HepG2 (cell line): ENCODE measurements at regions not wholly inside any gene's neighbourhood (a gene's known extent, or its start where the extent isn't known, plus 50 kb on each side); places are given as distances from the start of the nearest gene placed in this dataset.

Experiments used
- MAFF ChIP-seq: IDR thresholded peaks from 2 replicates; pipeline ENCODE4 v1.6.1; 2011; ENCODE audit warnings: low read depth, low read length, improper control_type of control experiment
- PHF5A ChIP-seq: IDR thresholded peaks from one replicate; pipeline ENCODE4 v1.6.1; 2018; ENCODE audit warnings: low read depth, missing genetic modification reagents; ENCODE audit not compliant: unreplicated experiment
- SRSF4 ChIP-seq: fragments of 200-400 bp; formaldehyde crosslinking; IDR thresholded peaks from one replicate; pipeline ENCODE4 v1.6.1; 2018; ENCODE audit warnings: mild to moderate bottlenecking, low read depth, low read length, moderate library complexity; ENCODE audit not compliant: poor library complexity, severe bottlenecking
- U2AF2 ChIP-seq: fragments of 200-400 bp; formaldehyde crosslinking; IDR thresholded peaks from 2 replicates; pipeline ENCODE4 v1.6.1; 2017; ENCODE audit warnings: low read depth, mild to moderate bottlenecking, low read length
- ZNF263 ChIP-seq: sonication (generic); formaldehyde crosslinking; IDR thresholded peaks from 2 replicates; pipeline ENCODE4 v1.4.0; 2020; ENCODE audit warnings: missing genetic modification reagents
- TF ChIP-seq, protein P1 (sequence below): sonication (generic); formaldehyde crosslinking; IDR thresholded peaks from 2 replicates; pipeline ENCODE4 v1.4.0; 2020; ENCODE audit warnings: missing genetic modification reagents
- TF ChIP-seq, protein P2 (sequence below): sonication (generic); formaldehyde crosslinking; IDR thresholded peaks from 2 replicates; pipeline ENCODE4 v1.5.0; 2020; ENCODE audit warnings: mild to moderate bottlenecking, missing genetic modification reagents, moderate library complexity

DNA sequence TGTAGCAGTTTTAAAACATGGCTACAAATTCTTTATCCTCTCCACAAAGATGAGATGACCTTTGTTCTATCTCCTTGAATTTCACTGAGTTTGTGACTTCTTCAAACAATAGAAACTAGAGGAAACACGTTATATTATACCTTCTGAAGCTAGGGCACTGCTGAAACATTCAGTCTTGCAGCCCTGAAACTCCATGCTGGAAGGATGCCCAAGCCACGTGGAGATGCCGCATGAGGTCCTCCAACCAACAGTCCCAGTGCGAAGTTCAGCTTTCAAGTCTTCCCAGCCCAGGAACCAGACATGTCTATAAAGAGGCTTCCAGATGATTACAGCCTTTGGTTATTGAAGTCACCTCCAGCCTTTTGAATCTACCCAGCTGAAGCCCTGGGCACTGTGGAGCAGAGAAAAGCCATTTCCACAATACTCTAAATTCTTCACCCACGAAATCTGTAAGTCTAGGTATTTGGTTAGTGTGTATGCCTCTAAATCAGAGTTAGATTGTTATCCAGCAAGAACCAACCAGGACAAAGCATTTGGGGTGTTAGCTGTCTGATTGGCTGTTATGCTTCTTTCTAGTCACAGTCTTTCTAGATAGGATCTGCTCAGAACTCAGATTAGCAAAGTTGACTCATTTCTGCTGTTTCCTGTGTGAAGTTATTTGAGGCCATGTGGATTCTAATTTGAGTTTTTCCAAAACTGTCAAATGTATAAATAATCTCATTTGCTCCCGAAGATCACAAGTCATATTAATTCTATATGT is 186.5 kb upstream of the TMEM72 start:
- TF ChIP-seq ZNF263, result no peak
- TF ChIP-seq MAFF, result no peak
- no peak for TF ChIP-seq SRSF4
- no peak for TF ChIP-seq PHF5A (CRISPR knock-in tag)
- TF ChIP-seq, protein P1, sequence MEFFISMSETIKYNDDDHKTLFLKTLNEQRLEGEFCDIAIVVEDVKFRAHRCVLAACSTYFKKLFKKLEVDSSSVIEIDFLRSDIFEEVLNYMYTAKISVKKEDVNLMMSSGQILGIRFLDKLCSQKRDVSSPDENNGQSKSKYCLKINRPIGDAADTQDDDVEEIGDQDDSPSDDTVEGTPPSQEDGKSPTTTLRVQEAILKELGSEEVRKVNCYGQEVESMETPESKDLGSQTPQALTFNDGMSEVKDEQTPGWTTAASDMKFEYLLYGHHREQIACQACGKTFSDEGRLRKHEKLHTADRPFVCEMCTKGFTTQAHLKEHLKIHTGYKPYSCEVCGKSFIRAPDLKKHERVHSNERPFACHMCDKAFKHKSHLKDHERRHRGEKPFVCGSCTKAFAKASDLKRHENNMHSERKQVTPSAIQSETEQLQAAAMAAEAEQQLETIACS (CRISPR knock-in tag), result no peak
- TF ChIP-seq, protein P2, sequence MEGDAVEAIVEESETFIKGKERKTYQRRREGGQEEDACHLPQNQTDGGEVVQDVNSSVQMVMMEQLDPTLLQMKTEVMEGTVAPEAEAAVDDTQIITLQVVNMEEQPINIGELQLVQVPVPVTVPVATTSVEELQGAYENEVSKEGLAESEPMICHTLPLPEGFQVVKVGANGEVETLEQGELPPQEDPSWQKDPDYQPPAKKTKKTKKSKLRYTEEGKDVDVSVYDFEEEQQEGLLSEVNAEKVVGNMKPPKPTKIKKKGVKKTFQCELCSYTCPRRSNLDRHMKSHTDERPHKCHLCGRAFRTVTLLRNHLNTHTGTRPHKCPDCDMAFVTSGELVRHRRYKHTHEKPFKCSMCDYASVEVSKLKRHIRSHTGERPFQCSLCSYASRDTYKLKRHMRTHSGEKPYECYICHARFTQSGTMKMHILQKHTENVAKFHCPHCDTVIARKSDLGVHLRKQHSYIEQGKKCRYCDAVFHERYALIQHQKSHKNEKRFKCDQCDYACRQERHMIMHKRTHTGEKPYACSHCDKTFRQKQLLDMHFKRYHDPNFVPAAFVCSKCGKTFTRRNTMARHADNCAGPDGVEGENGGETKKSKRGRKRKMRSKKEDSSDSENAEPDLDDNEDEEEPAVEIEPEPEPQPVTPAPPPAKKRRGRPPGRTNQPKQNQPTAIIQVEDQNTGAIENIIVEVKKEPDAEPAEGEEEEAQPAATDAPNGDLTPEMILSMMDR (CRISPR knock-in tag), result no peak
- TF ChIP-seq U2AF2, result no peak
